ENCODE measurements at regions not wholly inside any gene's neighbourhood (a gene's known extent, or its start where the extent isn't known, plus 50 kb on each side); places are given as distances from the start of the nearest gene placed in this dataset.

- H3K27ac ChIP-seq = no peak overlapping the region
- H3K4me3 ChIP-seq (ENCODE audit: low read depth in 1 of 2, low read length in 1 of 2) = no peak overlapping the region
- H3K9me3 ChIP-seq = no peaks in the 10 kb centered on the region
- H3K27me3 ChIP-seq = no peaks in the 10 kb centered on the region
- no peaks in the 10 kb centered on the region for H3K36me3 ChIP-seq
- no peaks in the 10 kb centered on the region for H3K4me1 ChIP-seq (ENCODE audit: control insufficient read depth in 1 of 2, insufficient read depth in 1 of 2, low read depth in 1 of 2, low read length in 1 of 2)
- TF ChIP-seq, protein P1, sequence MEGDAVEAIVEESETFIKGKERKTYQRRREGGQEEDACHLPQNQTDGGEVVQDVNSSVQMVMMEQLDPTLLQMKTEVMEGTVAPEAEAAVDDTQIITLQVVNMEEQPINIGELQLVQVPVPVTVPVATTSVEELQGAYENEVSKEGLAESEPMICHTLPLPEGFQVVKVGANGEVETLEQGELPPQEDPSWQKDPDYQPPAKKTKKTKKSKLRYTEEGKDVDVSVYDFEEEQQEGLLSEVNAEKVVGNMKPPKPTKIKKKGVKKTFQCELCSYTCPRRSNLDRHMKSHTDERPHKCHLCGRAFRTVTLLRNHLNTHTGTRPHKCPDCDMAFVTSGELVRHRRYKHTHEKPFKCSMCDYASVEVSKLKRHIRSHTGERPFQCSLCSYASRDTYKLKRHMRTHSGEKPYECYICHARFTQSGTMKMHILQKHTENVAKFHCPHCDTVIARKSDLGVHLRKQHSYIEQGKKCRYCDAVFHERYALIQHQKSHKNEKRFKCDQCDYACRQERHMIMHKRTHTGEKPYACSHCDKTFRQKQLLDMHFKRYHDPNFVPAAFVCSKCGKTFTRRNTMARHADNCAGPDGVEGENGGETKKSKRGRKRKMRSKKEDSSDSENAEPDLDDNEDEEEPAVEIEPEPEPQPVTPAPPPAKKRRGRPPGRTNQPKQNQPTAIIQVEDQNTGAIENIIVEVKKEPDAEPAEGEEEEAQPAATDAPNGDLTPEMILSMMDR (IDR thresholded peaks at IDR 0.05) = no peak
Observed at GRCh38 chr14:38789805-38790204, 313.2 kb downstream of the SEC23A start.

DNA sequence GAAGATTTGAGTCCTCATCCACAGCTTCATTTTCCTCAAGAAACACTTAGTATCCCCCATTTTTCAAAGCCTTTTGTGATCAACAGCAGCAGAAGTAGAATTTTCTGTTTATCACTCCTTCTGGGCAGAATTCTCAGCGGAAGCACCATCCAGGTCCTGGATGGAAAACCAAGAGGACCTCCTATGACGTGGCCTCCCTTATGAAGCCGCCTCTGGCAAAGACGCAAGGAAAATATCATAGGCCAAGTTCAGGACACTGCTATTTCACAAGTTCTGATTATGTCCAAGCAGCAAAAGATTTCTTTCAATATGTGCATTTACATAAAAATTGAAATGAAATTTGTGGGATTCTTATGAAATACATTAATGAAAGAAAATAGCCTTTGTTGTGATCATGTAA, 315.0 kb downstream of the SEC23A start:
- no peaks in the 10 kb centered on the region for H3K27me3 ChIP-seq
- no peak overlapping the region for H3K4me3 ChIP-seq (ENCODE audit: low read depth in 1 of 2, low read length in 1 of 2)
- TF ChIP-seq, protein P1 (IDR thresholded peaks at IDR 0.05) = no peak
- no peaks in the 10 kb centered on the region for H3K4me1 ChIP-seq (ENCODE audit: control insufficient read depth in 1 of 2, insufficient read depth in 1 of 2, low read depth in 1 of 2, low read length in 1 of 2)
- H3K36me3 ChIP-seq = no peaks in the 10 kb centered on the region
- no peaks in the 10 kb centered on the region for H3K9me3 ChIP-seq
- no peak overlapping the region for H3K27ac ChIP-seq

GRCh38 chr14:38786921-38787320, 316.1 kb downstream of the SEC23A start:
- H3K27me3 ChIP-seq = no peaks in the 10 kb centered on the region
- no peaks in the 10 kb centered on the region for H3K4me1 ChIP-seq (ENCODE audit: control insufficient read depth in 1 of 2, insufficient read depth in 1 of 2, low read depth in 1 of 2, low read length in 1 of 2)
- H3K9me3 ChIP-seq = no peaks in the 10 kb centered on the region
- H3K27ac ChIP-seq = no peak overlapping the region
- TF ChIP-seq, protein P1 (IDR thresholded peaks at IDR 0.05) = no peak
- no peak overlapping the region for H3K4me3 ChIP-seq (ENCODE audit: low read depth in 1 of 2, low read length in 1 of 2)
- H3K36me3 ChIP-seq = no peaks in the 10 kb centered on the region

DNA sequence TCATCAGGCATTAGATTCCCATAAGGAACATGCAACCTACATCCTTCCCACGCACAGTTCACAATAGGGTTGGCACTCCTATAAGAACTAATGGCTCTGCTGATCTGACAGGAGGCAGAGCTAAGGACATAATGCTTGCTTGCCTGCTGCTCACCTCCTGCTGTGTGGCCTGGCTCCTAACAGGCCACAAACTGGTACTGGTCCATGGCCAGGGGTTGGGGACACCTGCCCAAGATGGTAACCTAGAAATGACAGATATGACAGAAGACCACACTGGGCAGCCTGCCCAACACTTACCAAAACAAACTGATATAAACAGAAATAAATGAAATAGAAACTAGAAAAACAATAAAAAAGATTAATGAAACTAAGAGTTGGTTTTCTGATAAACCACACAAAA, 325.6 kb downstream of the SEC23A start:
- no peaks in the 10 kb centered on the region for H3K27me3 ChIP-seq
- H3K27ac ChIP-seq = no peak overlapping the region
- no peaks in the 10 kb centered on the region for H3K9me3 ChIP-seq
- H3K4me3 ChIP-seq (ENCODE audit: low read depth in 1 of 2, low read length in 1 of 2) = no peak overlapping the region
- TF ChIP-seq, protein P1 (IDR thresholded peaks at IDR 0.05) = no peak
- H3K36me3 ChIP-seq = no peaks in the 10 kb centered on the region
- peaks cover 0 to 13% of the 10 kb centered on the region in 2 experiments for H3K4me1 ChIP-seq (ENCODE audit: control insufficient read depth in 1 of 2, insufficient read depth in 1 of 2, low read depth in 1 of 2, low read length in 1 of 2)

DNA sequence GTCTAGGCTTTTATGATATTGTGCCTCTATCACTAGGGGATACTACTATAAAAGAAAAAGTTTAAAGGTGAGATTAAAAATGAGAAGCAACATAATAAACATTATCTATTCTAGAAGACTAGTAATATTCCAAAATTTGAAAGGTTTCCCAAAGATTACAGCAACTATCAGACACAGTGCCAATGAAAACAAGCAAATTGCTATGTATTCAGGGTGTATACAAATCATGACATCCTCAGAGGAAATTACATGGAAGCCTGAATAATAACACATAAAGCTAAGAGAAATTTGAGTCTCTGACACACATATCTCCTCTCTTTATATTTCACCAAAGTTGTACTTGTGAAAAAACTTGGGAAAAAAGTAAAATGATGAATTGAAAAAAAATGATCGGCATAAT, 327.0 kb downstream of the SEC23A start:
- peaks cover 0 to 13% of the 10 kb centered on the region in 2 experiments for H3K4me1 ChIP-seq (ENCODE audit: control insufficient read depth in 1 of 2, insufficient read depth in 1 of 2, low read depth in 1 of 2, low read length in 1 of 2)
- TF ChIP-seq, protein P1 (IDR thresholded peaks at IDR 0.05) = no peak
- no peak overlapping the region for H3K27ac ChIP-seq
- no peaks in the 10 kb centered on the region for H3K27me3 ChIP-seq
- no peaks in the 10 kb centered on the region for H3K36me3 ChIP-seq
- H3K9me3 ChIP-seq = no peaks in the 10 kb centered on the region
- H3K4me3 ChIP-seq (ENCODE audit: low read depth in 1 of 2, low read length in 1 of 2) = no peak overlapping the region

DNA sequence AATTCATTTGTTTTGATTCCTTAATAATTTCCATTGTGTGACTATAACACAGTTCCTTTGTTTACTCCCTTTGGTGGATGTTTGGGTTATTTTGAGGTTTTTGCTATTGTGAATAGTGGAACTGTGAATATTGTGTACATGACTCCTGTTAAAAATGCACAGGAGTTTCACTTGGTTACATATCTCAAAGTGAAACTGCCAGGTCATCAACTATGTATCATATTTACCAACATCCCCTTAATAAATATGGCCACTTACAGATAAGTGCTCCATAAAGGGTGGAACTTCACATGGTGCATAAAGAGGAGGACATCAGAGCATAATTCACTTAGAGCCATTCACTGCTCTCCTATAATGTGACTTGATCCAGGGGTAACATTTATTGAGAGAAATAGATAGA, 328.9 kb downstream of the SEC23A start:
- Histone ChIP-seq H3K4me1 (ENCODE audit: control insufficient read depth in 1 of 2, insufficient read depth in 1 of 2, low read depth in 1 of 2, low read length in 1 of 2) (peaks cover 0 to 13% of the 10 kb centered on the region in 2 experiments), H3K27ac (no peak overlapping the region), H3K27me3 (no peaks in the 10 kb centered on the region), H3K36me3 (no peaks in the 10 kb centered on the region), H3K4me3 (ENCODE audit: low read depth in 1 of 2, low read length in 1 of 2) (no peak overlapping the region), H3K9me3 (no peaks in the 10 kb centered on the region)
- TF ChIP-seq, protein P1 (IDR thresholded peaks at IDR 0.05) = no peak

Data from neutrophil (primary cell).